CD4-positive, alpha-beta memory T cell (primary cell): ENCODE measurements at regions not wholly inside any gene's neighbourhood (a gene's known extent, or its start where the extent isn't known, plus 50 kb on each side); places are given as distances from the start of the nearest gene placed in this dataset.
"Not testable (repeated sequence)": the region's sequence is repeated elsewhere in the genome, so short reads cannot be mapped to it uniquely, and the experiment has no call there.

Source experiments
- CTCF ChIA-PET: fragments of 350-600 bp; sonication (Branson Sonifier 250); formaldehyde crosslinking; loops from one replicate; lab custom pipeline; 2021; ENCODE audit warnings: inconsistent platforms; ENCODE audit not compliant: partially characterized antibody; lab: Charles Lee
- POLR2A ChIA-PET: fragments of 350-600 bp; sonication (Branson Sonifier 250); formaldehyde crosslinking; loops from one replicate; lab custom pipeline; 2021; ENCODE audit not compliant: partially characterized antibody; lab: Charles Lee
- DNase-seq, 5 donors: peaks; one replicate each; pipeline versions ENCODE4 v3.0.0 to v3.0.0-alpha.2; 2020 to 2022; ENCODE audit warnings: mixed read lengths in 1 of 5
- H3K27ac ChIP-seq: one replicate; pipeline ENCODE4 v1.7.0; 2013; ENCODE audit warnings: low read depth, low read length
- H3K27me3 ChIP-seq: 2 replicates; pipeline ENCODE4 v1.7.0; 2013; ENCODE audit warnings: mild to moderate bottlenecking, low read length, moderate library complexity; ENCODE audit not compliant: insufficient read depth
- H3K36me3 ChIP-seq: 2 replicates; pipeline ENCODE4 v1.7.0; 2013; ENCODE audit warnings: mild to moderate bottlenecking, low read length, moderate library complexity; ENCODE audit not compliant: insufficient read depth
- H3K4me1 ChIP-seq: 2 replicates; pipeline ENCODE4 v1.7.0; 2013; ENCODE audit warnings: mild to moderate bottlenecking, low read length, moderate library complexity; ENCODE audit not compliant: insufficient read depth
- H3K4me3 ChIP-seq, 2 donors: one replicate each; pipeline ENCODE4 v1.7.0; 2013; ENCODE audit warnings: low read length in 2 of 2, mild to moderate bottlenecking in 1 of 2
- H3K9me3 ChIP-seq, 2 donors: one replicate each; pipeline ENCODE4 v1.7.0; 2013; ENCODE audit warnings: low read length in 2 of 2, control low read depth in 1 of 2; ENCODE audit not compliant: control insufficient read depth in 1 of 2
- H3K27ac Mint-ChIP-seq, 7 donors: one replicate each; pipeline ENCODE4 v1.8.0; 2020 to 2021; ENCODE audit warnings: mixed read lengths in 7 of 7, mild to moderate bottlenecking in 6 of 7, inconsistent platforms in 3 of 7, moderate library complexity in 3 of 7
- H3K27me3 Mint-ChIP-seq, 2 donors: one replicate each; pipeline ENCODE4 v1.8.0; 2020 to 2021; ENCODE audit warnings: mixed read lengths in 2 of 2
- H3K36me3 Mint-ChIP-seq, 2 donors: one replicate each; pipeline ENCODE4 v1.8.0; 2020 to 2021; ENCODE audit warnings: mixed read lengths in 2 of 2, inconsistent platforms in 1 of 2, mild to moderate bottlenecking in 1 of 2
- H3K4me1 Mint-ChIP-seq, 4 donors: one replicate each; pipeline ENCODE4 v1.8.0; 2020 to 2021; ENCODE audit warnings: mixed read lengths in 4 of 4, mild to moderate bottlenecking in 1 of 4
- H3K4me3 Mint-ChIP-seq, 8 donors: one replicate each; pipeline ENCODE4 v1.8.0; 2020 to 2021; ENCODE audit warnings: mixed read lengths in 8 of 8, mild to moderate bottlenecking in 7 of 8, moderate library complexity in 6 of 8, inconsistent platforms in 3 of 8
- H3K9me3 Mint-ChIP-seq, 8 donors: one replicate each; pipeline ENCODE4 v1.8.0; 2020 to 2021; ENCODE audit warnings: mixed read lengths in 8 of 8, mild to moderate bottlenecking in 5 of 8, inconsistent platforms in 3 of 8, moderate library complexity in 1 of 8
- intact Hi-C: fragments of 100-400 bp; cut with micrococcal nuclease; formaldehyde crosslinking; loops from one replicate; pipeline ENCODE4 v1.15.1; 2023

- H3K36me3 ChIP-seq, H3K9me3 ChIP-seq, H3K4me3 Mint-ChIP-seq, H3K4me3 ChIP-seq, DNase-seq, H3K27ac Mint-ChIP-seq, H3K27ac ChIP-seq, intact Hi-C loops, H3K4me1 Mint-ChIP-seq, POLR2A ChIA-PET, H3K36me3 Mint-ChIP-seq, H3K27me3 ChIP-seq, H3K4me1 ChIP-seq: not testable (repeated sequence)
- H3K27me3 Mint-ChIP-seq: peaks cover 7 to 10% of the 10 kb centered on the region in 2 donors
- CTCF ChIA-PET: interaction anchor here (1.6 kb wide), 1 partner anchor 12 kb away, joined by 4 read pairs; no protein-coding TSS in a partner anchor
- H3K9me3 Mint-ChIP-seq: peaks cover 0 to 14% (median 3%) of the 10 kb centered on the region in 8 donors
Observed at GRCh38 chr20:4624675-4625336, 61.5 kb upstream of the PRNP start.

GRCh38 chr20:4619144-4619543 lies 67.1 kb upstream of the PRNP start:
- CTCF ChIA-PET: interaction anchor here (0.9 kb wide), 1 partner anchor 24 kb away, joined by 3 read pairs; no protein-coding TSS in a partner anchor
- H3K36me3 Mint-ChIP-seq, H3K4me3 ChIP-seq, H3K9me3 ChIP-seq, H3K27me3 ChIP-seq, H3K4me3 Mint-ChIP-seq, POLR2A ChIA-PET, H3K27ac ChIP-seq, H3K36me3 ChIP-seq, H3K4me1 ChIP-seq, intact Hi-C loops, H3K4me1 Mint-ChIP-seq, DNase-seq: not testable (repeated sequence)
- Mint-ChIP-seq H3K9me3 (peaks cover 0 to 14% (median 4%) of the 10 kb centered on the region in 8 donors), H3K27ac (peak overlapping the region in 1 of 7 donors; percentile 32), H3K27me3 (peaks cover 7 to 11% of the 10 kb centered on the region in 2 donors)

- DNase-seq: no peak
- Mint-ChIP-seq H3K27me3 (peaks cover 0 to 7% of the 10 kb centered on the region in 2 donors), H3K36me3 (peaks cover 0 to 4% of the 10 kb centered on the region in 2 donors), H3K9me3 (peaks cover 0 to 6% (median 3%) of the 10 kb centered on the region in 8 donors), H3K4me3 (no peak overlapping the region), H3K4me1 (peaks cover 4 to 8% (median 6%) of the 10 kb centered on the region in 4 donors), H3K27ac (no peak overlapping the region)
- no peak overlapping the region for H3K27ac ChIP-seq
- intact Hi-C loops: no loop called here
- H3K36me3 ChIP-seq: no peaks in the 10 kb centered on the region
- H3K27me3 ChIP-seq: no peaks in the 10 kb centered on the region
- H3K4me3 ChIP-seq: no peak overlapping the region
- H3K4me1 ChIP-seq: peaks cover 3% of the 10 kb centered on the region
- POLR2A ChIA-PET: no interaction called here
- no peaks in the 10 kb centered on the region for H3K9me3 ChIP-seq
- CTCF ChIA-PET: interaction anchor here (14.9 kb wide), 1 partner anchor 103 kb away, joined by 369 read pairs; the partner anchor contains the start of gene PRND
Observed at GRCh38 chr20:4617484-4617883, 68.8 kb upstream of the PRNP start.

GRCh38 chr20:4617019-4617418 lies 69.2 kb upstream of the PRNP start:
- Histone ChIP-seq H3K36me3 (no peaks in the 10 kb centered on the region), H3K4me1 (peaks cover 3% of the 10 kb centered on the region), H3K4me3 (no peak overlapping the region), H3K27ac (no peak overlapping the region), H3K27me3 (no peaks in the 10 kb centered on the region), H3K9me3 (no peaks in the 10 kb centered on the region)
- H3K27ac Mint-ChIP-seq: no peak overlapping the region
- intact Hi-C loops: no loop called here
- H3K36me3 Mint-ChIP-seq: no peaks in the 10 kb centered on the region
- peaks cover 4 to 8% (median 6%) of the 10 kb centered on the region in 4 donors for H3K4me1 Mint-ChIP-seq
- peaks cover 0 to 4% of the 10 kb centered on the region in 2 donors for H3K27me3 Mint-ChIP-seq
- peaks cover 0 to 3% (median under 1%) of the 10 kb centered on the region in 8 donors for H3K9me3 Mint-ChIP-seq
- ChIA-PET CTCF (interaction anchor here (14.9 kb wide), 1 partner anchor 103 kb away, joined by 369 read pairs; the partner anchor contains the start of gene PRND), POLR2A (no interaction called here)
- DNase-seq: no peak
- H3K4me3 Mint-ChIP-seq: no peak overlapping the region

GRCh38 chr20:4613718-4614620 lies 72.3 kb upstream of the PRNP start:
- Mint-ChIP-seq H3K27me3 (peaks cover 0 to 2% of the 10 kb centered on the region in 2 donors), H3K4me3 (peak overlapping the region in 2 of 8 donors; percentile 6 to 64), H3K9me3 (peaks cover 0 to 3% (median 0%) of the 10 kb centered on the region in 8 donors), H3K36me3 (no peaks in the 10 kb centered on the region), H3K27ac (peak overlapping the region in 4 of 7 donors; percentile 52 to 85 (median 66)), H3K4me1 (peaks cover 4 to 8% (median 6%) of the 10 kb centered on the region in 4 donors)
- H3K4me1 ChIP-seq: peaks cover 3% of the 10 kb centered on the region
- intact Hi-C loops: loop anchor here (1.0 kb wide), 1 partner anchor 106 kb away; no protein-coding TSS in a partner anchor
- H3K4me3 ChIP-seq: no peak overlapping the region
- POLR2A ChIA-PET: interaction anchor here (0.8 to 1.2 kb wide), 4 partner anchors 71 to 112 kb away, joined by 3 to 10 read pairs (median 4); no protein-coding TSS in a partner anchor
- CTCF ChIA-PET: interaction anchor here (0.7 to 14.9 kb wide), 17 partner anchors 9 to 516 kb away, joined by 3 to 369 read pairs (median 3); partner anchors contain the start of gene PRND
- H3K27ac ChIP-seq: no peak overlapping the region
- H3K27me3 ChIP-seq: no peaks in the 10 kb centered on the region
- peak; percentile 63 to 76 (median 67) for DNase-seq
- no peaks in the 10 kb centered on the region for H3K9me3 ChIP-seq
- H3K36me3 ChIP-seq: no peaks in the 10 kb centered on the region

GRCh38 chr20:4613184-4613583 lies 73.1 kb upstream of the PRNP start:
- Mint-ChIP-seq H3K4me1 (peaks cover 4 to 8% (median 6%) of the 10 kb centered on the region in 4 donors), H3K36me3 (no peaks in the 10 kb centered on the region), H3K27ac (peak overlapping the region in 2 of 7 donors; percentile 16 to 52), H3K4me3 (no peak overlapping the region), H3K9me3 (peaks cover 0 to 3% (median 0%) of the 10 kb centered on the region in 8 donors), H3K27me3 (peaks cover 0 to under 1% of the 10 kb centered on the region in 2 donors)
- H3K27ac ChIP-seq: no peak overlapping the region
- intact Hi-C loops: no loop called here
- H3K27me3 ChIP-seq: no peaks in the 10 kb centered on the region
- POLR2A ChIA-PET: interaction anchor here (0.8 to 1.2 kb wide), 4 partner anchors 71 to 113 kb away, joined by 3 to 10 read pairs (median 4); no protein-coding TSS in a partner anchor
- no peaks in the 10 kb centered on the region for H3K36me3 ChIP-seq
- CTCF ChIA-PET: interaction anchor here (0.7 to 14.9 kb wide), 20 partner anchors 10 to 515 kb away, joined by 3 to 369 read pairs (median 4); partner anchors contain the start of gene PRND
- H3K9me3 ChIP-seq: no peaks in the 10 kb centered on the region
- peaks cover 3% of the 10 kb centered on the region for H3K4me1 ChIP-seq
- H3K4me3 ChIP-seq: no peak overlapping the region
- DNase-seq: no peak
